Endothelial cell of umbilical vein (primary cell): ENCODE measurements at regions not wholly inside any gene's neighbourhood (a gene's known extent, or its start where the extent isn't known, plus 50 kb on each side); places are given as distances from the start of the nearest gene placed in this dataset.

Experiments used
- BruUV-seq: library from RNA; stranded (reverse); fragments of 400-500 nt; replicated peaks from 2 replicates; lab custom pipeline; 2021; lab: Mats Ljungman, UMichigan
- CTCF ChIA-PET: fragments of 300-600, 350-600 bp; sonication (Branson Sonifier 250); formaldehyde crosslinking; loops from one replicate; lab custom pipeline; 2021; ENCODE audit warnings: antibody characterized with exemption, inconsistent platforms; lab: Charles Lee
- POLR2A ChIA-PET: fragments of 300-600, 350-600 bp; sonication (Branson Sonifier 250); formaldehyde crosslinking; loops from one replicate; lab custom pipeline; 2021; ENCODE audit warnings: antibody characterized with exemption, inconsistent platforms; lab: Charles Lee
- DNase-seq: peaks from one replicate; pipeline ENCODE4 v3.0.0-alpha.2; 2011; ENCODE audit warnings: low read depth, low spot score
- FAIRE-seq: peaks from 2 replicates; lab custom pipeline; 2011; peaks lifted over from hg19 to GRCh38; lab: Jason Lieb, UNC
- H2AFZ ChIP-seq: 2 replicates; pipeline ENCODE4 v1.6.0; 2012; ENCODE audit warnings: low read depth, low read length, control low read depth, inconsistent platforms
- H3K27ac ChIP-seq: 2 replicates; pipeline ENCODE4 v1.5.1; 2011; ENCODE audit warnings: low read depth, mild to moderate bottlenecking, control low read depth, low read length, moderate library complexity; ENCODE audit not compliant: insufficient read depth
- H3K27me3 ChIP-seq, 2 experiments: 2 replicates each; pipeline versions ENCODE4 v1.6.0 to v1.6.1; 2011; ENCODE audit warnings: low read length in 2 of 2, mixed read lengths in 1 of 2; ENCODE audit not compliant: control insufficient read depth in 2 of 2, insufficient read depth in 2 of 2
- H3K36me3 ChIP-seq, 2 experiments: 2 replicates in 1 of 2; 3 replicates in 1 of 2; pipeline ENCODE4 v1.5.1; 2011; ENCODE audit warnings: low read length in 2 of 2, mild to moderate bottlenecking in 1 of 2, moderate library complexity in 1 of 2; ENCODE audit not compliant: control insufficient read depth in 2 of 2, insufficient read depth in 2 of 2; ENCODE audit errors: extremely low read depth in 1 of 2
- H3K4me1 ChIP-seq: 3 replicates; pipeline ENCODE4 v1.5.1; 2011; ENCODE audit warnings: mild to moderate bottlenecking, low read length; ENCODE audit not compliant: control insufficient read depth, insufficient read depth; ENCODE audit errors: extremely low read depth
- H3K4me2 ChIP-seq: 2 replicates; pipeline ENCODE4 v1.6.1; 2011; ENCODE audit warnings: low read length, control low read depth, mixed read lengths; ENCODE audit not compliant: insufficient read depth
- H3K4me3 ChIP-seq, 3 experiments: fragments of 200-600 bp in 1 of 3; sonication (generic), shearing (Covaris generic) in 1 of 3; replicated peaks in 1 of 3; 2 replicates each; pipeline ENCODE4 v1.5.1; 2011 to 2016; ENCODE audit warnings: control low read depth in 3 of 3, low read length in 3 of 3, mild to moderate bottlenecking in 2 of 3, inconsistent platforms in 1 of 3, low read depth in 1 of 3, moderate library complexity in 1 of 3; ENCODE audit not compliant: insufficient read depth in 1 of 3
- H3K79me2 ChIP-seq: 2 replicates; pipeline ENCODE4 v1.6.0; 2012; ENCODE audit warnings: low read length, inconsistent platforms; ENCODE audit not compliant: control insufficient read depth, insufficient read depth
- H3K9ac ChIP-seq: replicated peaks from 2 replicates; pipeline ENCODE3; 2011; ENCODE audit warnings: low read length, control low read depth; ENCODE audit not compliant: insufficient read depth; ENCODE audit errors: extremely low read depth
- H3K9me1 ChIP-seq: replicated peaks from 3 replicates; pipeline ENCODE4 v1.6.0; 2011; ENCODE audit warnings: mild to moderate bottlenecking, low read length; ENCODE audit not compliant: control insufficient read depth, insufficient read depth; ENCODE audit errors: extremely low read depth
- H3K9me3 ChIP-seq: replicated peaks from 2 replicates; pipeline ENCODE4 v1.5.1; 2012; ENCODE audit warnings: low read length, inconsistent platforms; ENCODE audit not compliant: control insufficient read depth, insufficient read depth
- H4K20me1 ChIP-seq: replicated peaks from 2 replicates; pipeline ENCODE3; 2011; ENCODE audit warnings: mild to moderate bottlenecking, low read length; ENCODE audit not compliant: control insufficient read depth, insufficient read depth; ENCODE audit errors: extremely low read depth
- EZH2 ChIP-seq: IDR thresholded peaks from 2 replicates; pipeline ENCODE4 v1.6.1; 2012; ENCODE audit warnings: borderline replicate concordance, low read depth, mild to moderate bottlenecking, moderate library complexity, low read length, inconsistent platforms; ENCODE audit not compliant: severe bottlenecking
- FOS ChIP-seq: IDR thresholded peaks from 2 replicates; pipeline ENCODE4 v1.6.1; 2011; ENCODE audit warnings: mild to moderate bottlenecking, low read length, moderate library complexity, borderline replicate concordance; ENCODE audit not compliant: insufficient read depth
- GATA2 ChIP-seq: IDR thresholded peaks from 2 replicates; pipeline ENCODE4 v1.7.0; 2011; ENCODE audit warnings: low read depth, mild to moderate bottlenecking, moderate library complexity, mixed read lengths, low read length; ENCODE audit not compliant: insufficient read length, insufficient read depth
- JUN ChIP-seq: IDR thresholded peaks from 2 replicates; pipeline ENCODE4 v1.6.1; 2011; ENCODE audit warnings: borderline replicate concordance, low read depth; ENCODE audit not compliant: insufficient read length, insufficient read depth
- MYC ChIP-seq: IDR thresholded peaks from one replicate; pipeline ENCODE4 v1.6.1; 2011; ENCODE audit warnings: mild to moderate bottlenecking, low read depth, low read length
- POLR2A ChIP-seq: IDR thresholded peaks from 2 replicates; pipeline ENCODE4 v1.6.1; 2012; ENCODE audit warnings: low read depth, mild to moderate bottlenecking, control low read depth, low read length
- POLR2AphosphoS5 ChIP-seq: IDR thresholded peaks from 2 replicates; pipeline ENCODE4 v1.6.1; 2012; ENCODE audit warnings: low read depth, mild to moderate bottlenecking, control low read depth, low read length, moderate library complexity; ENCODE audit not compliant: insufficient read depth
- dilution Hi-C: fragments of 300-500 bp; cut with MboI; formaldehyde crosslinking; loops from one replicate; pipeline ENCODE4 v1.15.0; 2019; ENCODE audit warnings: low sequenced_read_pairs; ENCODE audit not compliant: extremely low pct_ligation_motif_present
- intact Hi-C: fragments of 100-400 bp; cut with micrococcal nuclease; formaldehyde crosslinking; loops from one replicate; pipeline ENCODE4 v1.10.0; 2022
- TF ChIP-seq, protein P1 (sequence below), 2 donors: IDR thresholded peaks; 1 replicate in 1 of 2; 2 replicates in 1 of 2; pipeline ENCODE4 v1.5.1; 2011; ENCODE audit warnings: low read length in 2 of 2, mild to moderate bottlenecking in 2 of 2, moderate library complexity in 2 of 2, control low read depth in 1 of 2, inconsistent platforms in 1 of 2, low read depth in 1 of 2; ENCODE audit not compliant: insufficient read depth in 1 of 2; ENCODE audit errors: extremely low read depth in 1 of 2
- TF ChIP-seq, protein P2 (sequence below): IDR thresholded peaks from 2 replicates; pipeline ENCODE4 v1.6.1; 2011; ENCODE audit not compliant: insufficient read depth, insufficient read length

DNA sequence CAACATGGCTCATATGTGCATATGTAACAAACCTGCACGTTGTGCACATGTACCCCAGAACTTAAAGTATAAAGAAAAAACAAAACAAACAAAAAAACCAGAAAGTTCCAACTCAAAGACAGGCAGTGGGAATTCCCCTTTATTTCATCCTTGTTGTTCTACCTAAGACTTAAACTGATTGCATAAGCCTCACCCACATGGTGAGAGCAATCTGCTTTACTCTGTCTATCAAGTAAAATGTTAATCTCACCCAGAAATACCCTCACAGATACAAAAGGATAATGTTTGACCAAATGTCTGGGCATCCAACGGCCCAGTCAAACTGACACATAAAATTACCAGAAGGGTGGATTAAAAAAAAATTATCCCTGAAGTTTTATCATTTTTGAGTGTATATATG, 190.9 kb upstream of the PLSCR5 start:
- intact Hi-C loops = no loop called here
- H3K4me1 ChIP-seq = no peaks in the 10 kb centered on the region

More for the DNA sequence above, 190.9 kb upstream of the PLSCR5 start:
- BruUV-seq = no TSS peak
- Histone ChIP-seq H3K27ac (no peak overlapping the region), H3K79me2 (no peaks in the 10 kb centered on the region), H3K27me3 (no peaks in the 10 kb centered on the region), H3K9me3 (no peaks in the 10 kb centered on the region), H3K9ac (no peak overlapping the region), H2AFZ (no peak overlapping the region), H4K20me1 (no peaks in the 10 kb centered on the region), H3K9me1 (no peaks in the 10 kb centered on the region), H3K4me2 (no peak overlapping the region), H3K36me3 (no peaks in the 10 kb centered on the region), H3K4me3 (no peak overlapping the region)
- FAIRE-seq = no peak
- ChIA-PET CTCF (no interaction called here), POLR2A (no interaction called here)
- TF ChIP-seq, protein P1, sequence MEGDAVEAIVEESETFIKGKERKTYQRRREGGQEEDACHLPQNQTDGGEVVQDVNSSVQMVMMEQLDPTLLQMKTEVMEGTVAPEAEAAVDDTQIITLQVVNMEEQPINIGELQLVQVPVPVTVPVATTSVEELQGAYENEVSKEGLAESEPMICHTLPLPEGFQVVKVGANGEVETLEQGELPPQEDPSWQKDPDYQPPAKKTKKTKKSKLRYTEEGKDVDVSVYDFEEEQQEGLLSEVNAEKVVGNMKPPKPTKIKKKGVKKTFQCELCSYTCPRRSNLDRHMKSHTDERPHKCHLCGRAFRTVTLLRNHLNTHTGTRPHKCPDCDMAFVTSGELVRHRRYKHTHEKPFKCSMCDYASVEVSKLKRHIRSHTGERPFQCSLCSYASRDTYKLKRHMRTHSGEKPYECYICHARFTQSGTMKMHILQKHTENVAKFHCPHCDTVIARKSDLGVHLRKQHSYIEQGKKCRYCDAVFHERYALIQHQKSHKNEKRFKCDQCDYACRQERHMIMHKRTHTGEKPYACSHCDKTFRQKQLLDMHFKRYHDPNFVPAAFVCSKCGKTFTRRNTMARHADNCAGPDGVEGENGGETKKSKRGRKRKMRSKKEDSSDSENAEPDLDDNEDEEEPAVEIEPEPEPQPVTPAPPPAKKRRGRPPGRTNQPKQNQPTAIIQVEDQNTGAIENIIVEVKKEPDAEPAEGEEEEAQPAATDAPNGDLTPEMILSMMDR (IDR thresholded peaks at IDR 0.05; ENCODE audit: extremely low read depth in 1 of 2, insufficient read depth in 1 of 2, low read depth in 1 of 2, low read length in 2 of 2) = no peak
- TF ChIP-seq POLR2AphosphoS5 = no peak
- TF ChIP-seq, protein P2, sequence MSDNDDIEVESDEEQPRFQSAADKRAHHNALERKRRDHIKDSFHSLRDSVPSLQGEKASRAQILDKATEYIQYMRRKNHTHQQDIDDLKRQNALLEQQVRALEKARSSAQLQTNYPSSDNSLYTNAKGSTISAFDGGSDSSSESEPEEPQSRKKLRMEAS = no peak
- no peak for TF ChIP-seq MYC
- no peak for TF ChIP-seq POLR2A
- no peak for TF ChIP-seq EZH2
- TF ChIP-seq FOS = no peak
- TF ChIP-seq GATA2 = no peak
- TF ChIP-seq JUN = no peak
- dilution Hi-C loops = no loop called here
- DNase-seq = no peak
